HG03354 (cell line): ENCODE measurements at regions not wholly inside any gene's neighbourhood (a gene's known extent, or its start where the extent isn't known, plus 50 kb on each side); places are given as distances from the start of the nearest gene placed in this dataset.
"Not testable (repeated sequence)": the region's sequence is repeated elsewhere in the genome, so short reads cannot be mapped to it uniquely, and the experiment has no call there.

Experiments used
- ATAC-seq: cut with Tn5 transposase; IDR thresholded peaks from one replicate; pipeline ENCODE4 v1.9.1; 2021; ENCODE audit warnings: mild to moderate bottlenecking; ENCODE audit not compliant: unreplicated experiment, poor library complexity, severe bottlenecking

GRCh38 chr9:71515107-71515506 lies 253.2 kb downstream of the CEMIP2 start:
- ATAC-seq, result no peak

GRCh38 chr9:71514344-71514975 lies 253.9 kb downstream of the CEMIP2 start:
- no peak for ATAC-seq

DNA sequence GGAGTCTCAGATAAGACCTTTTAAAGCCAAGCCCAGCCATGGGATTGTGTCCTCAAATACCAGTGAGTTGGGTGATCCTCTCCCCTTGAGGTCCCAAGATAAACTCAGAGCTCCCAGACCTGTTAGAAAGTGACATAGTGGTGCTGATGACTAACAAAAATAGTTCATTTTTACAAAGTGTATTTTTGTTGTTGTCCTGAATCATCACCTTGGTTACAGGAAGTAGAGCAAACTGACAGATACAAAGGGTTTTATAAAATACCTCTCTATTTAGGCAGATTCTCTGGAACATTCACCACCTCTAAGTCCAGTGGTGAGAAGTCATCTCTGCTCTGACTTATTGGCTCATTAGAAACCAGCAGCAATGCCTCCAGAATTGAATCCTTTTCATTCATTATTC lies 259.3 kb downstream of the CEMIP2 start:
- ATAC-seq, result peak; percentile 52

DNA sequence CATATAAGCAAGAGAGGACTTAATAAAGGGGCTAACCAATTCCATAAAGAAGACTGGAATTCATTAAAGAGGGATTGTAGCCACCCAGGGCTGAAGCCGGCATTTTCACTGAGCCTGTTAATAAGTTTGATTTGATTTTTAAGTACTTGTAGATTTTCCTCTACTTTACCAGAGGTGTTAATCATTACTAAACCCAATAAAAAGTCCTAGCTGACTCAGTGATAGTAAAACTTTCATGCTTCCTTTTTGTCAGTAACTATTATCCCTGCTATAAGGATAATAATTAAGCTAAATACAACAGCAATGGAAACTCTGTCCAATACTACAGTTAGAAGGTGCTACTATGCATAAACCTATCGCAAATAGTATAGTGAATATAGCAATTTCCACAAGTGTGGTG lies 260.2 kb downstream of the CEMIP2 start:
- not testable (repeated sequence) for ATAC-seq

DNA sequence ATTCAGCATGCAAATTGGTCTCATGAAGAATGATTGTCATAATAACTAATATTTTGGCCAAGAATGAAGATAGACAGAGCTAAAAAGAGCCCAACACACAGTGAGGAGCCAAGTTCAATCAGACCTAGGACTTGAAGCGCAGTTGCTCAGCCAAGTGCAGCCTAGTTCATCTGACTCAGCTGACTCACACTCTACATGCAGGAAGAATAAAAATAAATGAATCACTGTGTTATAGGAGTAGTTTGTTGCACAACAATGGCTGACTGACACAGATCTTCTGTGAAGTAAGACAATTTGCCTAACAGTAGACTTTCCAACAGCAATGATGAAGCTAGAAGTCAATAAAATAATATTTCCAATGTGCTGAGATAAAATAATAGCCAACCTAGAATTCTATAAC lies 261.5 kb downstream of the CEMIP2 start:
- no peak for ATAC-seq

DNA sequence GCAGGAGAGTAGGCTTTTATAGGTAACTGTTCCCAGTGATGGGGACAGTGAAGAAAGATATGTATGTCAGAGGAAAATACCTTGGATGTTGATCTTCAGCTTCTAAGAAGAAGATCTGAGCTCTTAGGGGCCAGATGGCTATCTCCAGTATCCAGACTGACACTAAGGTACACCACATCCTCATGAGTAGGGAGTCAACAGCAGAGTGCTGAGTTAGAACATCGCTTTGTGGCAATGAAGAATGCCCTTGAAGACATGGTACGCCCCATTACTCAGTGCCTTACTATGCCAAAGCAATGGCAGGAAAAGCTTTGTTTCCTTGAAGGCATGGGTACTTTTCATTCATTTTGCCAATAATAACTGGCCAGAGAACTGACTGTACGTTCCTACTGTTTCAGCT lies 263.7 kb downstream of the CEMIP2 start:
- no peak for ATAC-seq

- ATAC-seq, result no peak
These were observed 269.6 kb downstream of the CEMIP2 start for GRCh38 chr9:71498691-71499090.

DNA sequence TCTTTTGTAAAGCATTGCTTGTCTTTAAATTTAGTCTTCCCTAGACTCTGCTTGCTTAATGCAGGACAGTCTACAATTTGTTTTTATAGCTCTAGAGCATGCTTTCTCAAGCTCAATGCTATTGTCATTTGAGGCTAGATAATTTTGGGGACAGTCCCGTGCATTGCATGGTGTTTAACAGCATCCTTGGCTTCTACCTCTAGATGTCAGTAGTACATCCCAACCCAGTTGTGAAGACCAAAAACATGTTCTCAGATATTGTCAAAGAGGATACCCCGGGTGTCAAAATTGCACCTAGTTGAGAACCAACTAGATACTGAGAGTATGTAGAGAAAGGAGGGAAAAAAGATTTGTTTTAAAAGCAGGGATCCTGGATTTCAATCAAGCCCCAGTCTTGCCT lies 277.5 kb downstream of the CEMIP2 start:
- ATAC-seq, result peak; percentile 51

- no peak for ATAC-seq
These were observed 281.3 kb downstream of the CEMIP2 start for GRCh38 chr9:71487061-71487460.

DNA sequence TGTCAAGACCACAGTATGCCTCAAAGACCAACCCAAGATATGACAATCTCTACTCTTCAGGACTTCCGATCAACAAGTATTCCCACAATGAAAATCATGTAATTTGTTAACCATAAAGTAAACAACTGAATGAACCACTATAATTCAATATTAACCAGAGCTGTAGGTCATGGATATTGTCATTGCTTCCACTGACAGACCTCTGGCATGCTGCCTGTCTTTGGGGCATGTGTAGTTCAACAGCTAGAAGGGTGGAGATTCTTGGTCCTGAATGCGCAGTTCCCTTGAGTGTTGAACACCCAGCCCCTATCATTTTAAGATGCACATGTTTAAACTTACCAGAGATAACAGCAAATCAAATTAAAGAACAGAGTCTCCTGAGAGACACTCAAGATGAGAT lies 283.0 kb downstream of the CEMIP2 start:
- ATAC-seq, result no peak

DNA sequence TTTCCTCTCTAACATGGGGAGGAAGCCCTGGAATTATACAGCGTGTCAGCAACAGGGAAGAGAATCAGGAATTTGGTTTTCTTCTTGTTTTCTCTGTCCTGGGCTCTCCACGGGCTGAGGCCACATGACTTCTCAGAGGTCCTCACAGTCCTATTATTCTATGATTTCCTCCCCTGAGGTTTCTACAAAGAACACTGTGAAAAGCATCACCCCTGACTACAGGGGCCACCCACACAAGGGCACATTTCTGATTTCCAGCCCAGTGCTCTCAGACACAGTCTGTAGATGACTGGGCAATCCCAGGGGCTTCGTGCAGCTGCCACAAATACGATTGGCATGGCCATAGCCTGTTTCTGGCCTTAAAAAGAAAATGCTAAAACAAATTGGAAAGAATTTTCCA lies 284.9 kb downstream of the CEMIP2 start:
- no peak for ATAC-seq

- no peak for ATAC-seq
These were observed 288.7 kb downstream of the CEMIP2 start for GRCh38 chr9:71479621-71480020.

DNA sequence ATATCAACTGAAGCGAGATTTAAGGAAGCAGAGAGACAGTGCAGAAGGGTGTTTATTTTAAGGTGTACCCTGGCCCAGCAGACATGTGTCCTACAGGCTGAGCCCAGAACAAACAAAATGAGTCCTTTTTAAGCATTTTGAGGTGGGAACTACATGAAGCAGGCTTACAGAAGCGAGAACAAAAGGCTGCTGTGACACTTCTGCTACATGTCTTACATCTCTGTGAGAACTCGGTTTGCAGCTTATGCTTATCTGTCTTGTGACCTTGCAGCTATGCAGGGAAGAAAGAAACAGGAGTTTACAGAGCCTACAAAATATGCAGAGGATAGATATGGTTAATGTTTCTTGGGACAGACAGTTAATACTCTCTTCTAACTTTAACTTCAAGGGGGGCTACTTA lies 295.9 kb downstream of the CEMIP2 start:
- no peak for ATAC-seq

DNA sequence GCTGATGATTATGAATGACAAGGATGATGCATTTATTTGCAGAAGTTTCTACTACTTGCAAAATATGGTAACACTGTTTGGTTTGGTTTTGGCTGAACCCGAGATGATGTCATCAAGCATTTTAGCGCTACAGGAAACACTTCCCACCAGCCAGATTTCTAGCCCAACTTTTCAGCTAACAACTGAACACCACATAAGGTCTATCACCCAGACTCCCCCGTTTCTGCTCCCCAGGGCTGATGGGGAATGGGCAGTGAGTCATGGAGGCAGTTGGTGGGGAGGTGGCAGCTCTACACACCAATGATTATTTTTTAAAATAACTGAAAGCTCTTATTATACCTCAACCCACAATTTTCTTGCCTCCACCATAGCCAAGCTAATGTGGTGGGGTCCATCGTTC lies 302.9 kb downstream of the CEMIP2 start:
- ATAC-seq, result no peak

DNA sequence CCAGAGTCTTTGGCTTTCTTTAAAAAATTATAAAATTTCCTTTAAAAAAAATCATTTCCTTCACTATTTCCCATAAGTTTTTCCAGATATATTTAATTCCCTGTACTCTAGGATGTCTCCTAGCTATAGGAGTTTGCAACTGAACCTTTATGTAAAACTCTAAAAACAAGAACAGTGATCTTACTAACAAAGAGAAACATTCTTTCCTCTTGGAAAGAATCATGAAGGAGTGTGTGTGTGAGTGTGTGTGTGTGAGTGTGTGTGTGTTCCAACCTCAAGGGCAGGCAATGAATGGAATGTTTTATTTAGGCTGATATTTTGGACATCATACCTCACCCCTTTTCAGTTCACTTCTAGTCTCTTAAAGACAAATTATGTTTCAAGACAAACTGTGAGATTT lies 309.2 kb downstream of the CEMIP2 start:
- ATAC-seq, result no peak

DNA sequence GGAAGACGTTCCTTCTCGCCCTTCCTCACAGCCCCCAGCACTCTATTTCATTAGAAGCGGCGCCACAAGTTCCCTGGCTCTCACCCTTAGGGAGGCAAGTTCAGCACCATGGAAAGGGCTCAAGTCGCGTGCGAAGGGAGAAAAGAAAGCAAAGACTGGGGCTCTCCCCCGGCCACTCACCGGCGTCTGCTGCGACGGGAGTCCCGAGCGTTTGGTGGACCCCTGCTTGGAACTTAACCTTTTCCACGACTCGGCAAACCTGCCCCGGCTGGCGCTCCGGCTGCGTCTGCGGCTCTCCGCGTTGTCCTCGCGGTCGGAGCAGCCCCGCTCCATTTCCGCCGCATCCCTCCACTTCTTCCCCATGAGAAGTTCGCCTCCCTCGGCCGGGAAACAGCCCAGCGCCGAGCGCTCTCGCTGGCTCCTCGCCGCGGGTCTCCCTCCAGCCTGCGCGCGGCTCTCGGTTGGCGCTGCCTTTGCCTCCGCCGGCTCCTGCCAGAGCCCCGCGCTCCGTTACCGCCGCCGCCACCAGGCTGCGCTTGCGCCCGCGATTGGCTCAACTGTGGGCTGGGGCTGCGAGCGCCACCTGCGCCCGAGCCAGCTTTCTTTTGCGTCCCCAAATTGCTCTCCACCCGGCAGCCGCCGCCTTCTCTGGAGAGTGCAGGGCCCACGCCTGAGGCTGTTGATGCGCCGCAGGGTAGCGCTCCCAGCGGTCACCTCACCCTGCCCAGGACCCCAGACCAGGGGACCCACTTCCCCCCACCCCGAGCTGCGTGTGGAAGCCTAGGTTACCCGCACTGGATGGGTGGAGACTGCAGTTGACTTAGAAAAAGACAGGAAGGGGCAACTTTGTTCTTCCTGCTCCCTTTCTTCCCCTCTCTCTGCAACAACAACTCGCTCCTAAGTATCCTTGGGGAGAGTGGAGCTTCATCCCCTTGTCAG lies 321.6 kb downstream of the CEMIP2 start:
- peak; percentile 91 for ATAC-seq

- ATAC-seq, result no peak
These were observed 322.2 kb downstream of the CEMIP2 start for GRCh38 chr9:71446106-71446472.

DNA sequence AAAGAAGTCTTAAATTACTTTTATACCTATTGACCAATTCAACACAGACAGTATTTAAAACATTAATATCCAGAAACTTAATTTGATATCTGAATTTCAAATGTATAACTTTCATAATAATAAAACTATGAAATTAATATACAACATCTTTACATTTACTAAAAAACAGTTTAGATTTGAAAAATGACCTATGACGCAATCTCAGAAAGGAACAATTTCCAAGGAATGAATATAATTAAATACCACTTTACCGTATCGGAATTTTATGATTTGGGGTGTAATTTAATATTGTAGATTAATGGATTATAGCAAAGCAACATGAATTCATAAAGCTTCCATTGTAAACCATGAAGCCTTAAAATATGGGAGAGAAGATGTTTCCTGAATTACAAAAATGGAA lies 321.5 kb upstream of the TRPM3 start:
- no peak for ATAC-seq

GRCh38 chr9:71441266-71441665 lies 319.8 kb upstream of the TRPM3 start:
- no peak for ATAC-seq

GRCh38 chr9:71431931-71432330 lies 310.5 kb upstream of the TRPM3 start:
- ATAC-seq, result no peak

GRCh38 chr9:71407341-71407740 lies 285.9 kb upstream of the TRPM3 start:
- not testable (repeated sequence) for ATAC-seq
